Neural cell (in vitro differentiated cells): ENCODE measurements at regions not wholly inside any gene's neighbourhood (a gene's known extent, or its start where the extent isn't known, plus 50 kb on each side); places are given as distances from the start of the nearest gene placed in this dataset.

Experiments used
- CTCF ChIP-seq: fragments of 450-650 bp; IDR thresholded peaks from 2 replicates; pipeline ENCODE4 v1.5.1; 2014; ENCODE audit warnings: antibody characterized with exemption, mild to moderate bottlenecking, moderate library complexity; ENCODE audit not compliant: poor library complexity, severe bottlenecking
- RAD21 ChIP-seq: fragments of 450-650 bp; conservative IDR thresholded peaks from 2 replicates; pipeline ENCODE4 v1.6.1; 2014; ENCODE audit warnings: antibody characterized with exemption, mild to moderate bottlenecking, moderate library complexity

GRCh38 chr4:98802770-98803198 lies 126.1 kb downstream of the EIF4E start:
- TF ChIP-seq RAD21 (no peak), CTCF (no peak)
